HepG2 (cell line): ENCODE measurements at regions not wholly inside any gene's neighbourhood (a gene's known extent, or its start where the extent isn't known, plus 50 kb on each side); places are given as distances from the start of the nearest gene placed in this dataset.

Experiments
- ATAC-seq: fragments of 200-7000 bp; cut with Tn5 transposase; 3 replicates; pipeline ENCODE4 v1.9.1; 2020; ENCODE audit warnings: mild to moderate bottlenecking, moderate library complexity
- BruUV-seq: library from RNA; stranded (reverse); fragments of 400-500 nt; replicated peaks from 2 replicates; lab custom pipeline; 2021; lab: Mats Ljungman, UMichigan
- CTCF ChIA-PET: fragments of 300-600 bp; formaldehyde crosslinking; extraction: SDS; loops from one replicate; lab custom pipeline; 2021; ENCODE audit warnings: low total read pairs, inconsistent platforms, low intra/inter-chr PET ratio; lab: Yijun Ruan, JAX
- POLR2A ChIA-PET: fragments of 350-600 bp; sonication (Branson Sonifier 250); formaldehyde crosslinking; loops from one replicate; lab custom pipeline; 2020; ENCODE audit warnings: antibody characterized with exemption, inconsistent platforms; lab: Yijun Ruan, JAX
- DNase-seq: peaks from one replicate; pipeline ENCODE4 v3.0.0-alpha.2; 2015; ENCODE audit warnings: low spot score
- FAIRE-seq: peaks from 3 replicates; lab custom pipeline; 2011; peaks lifted over from hg19 to GRCh38; lab: Jason Lieb, UNC
- H2AFZ ChIP-seq: one replicate; pipeline ENCODE4 v1.6.1; 2011; ENCODE audit warnings: low read length, inconsistent platforms
- H3K27ac ChIP-seq: fragments of 300-600 bp; 3 replicates; pipeline ENCODE4 v1.8.0; 2011; ENCODE audit warnings: mixed run types, mild to moderate bottlenecking, mixed read lengths, low read length, inconsistent platforms; ENCODE audit not compliant: insufficient read depth; ENCODE audit errors: extremely low read length
- H3K27me3 ChIP-seq, 2 experiments: fragments of 200-600 bp in 1 of 2; 2 replicates in 1 of 2; 3 replicates in 1 of 2; pipeline versions ENCODE4 v1.6.0 to v1.8.0; 2011; ENCODE audit warnings: low read length in 2 of 2, mild to moderate bottlenecking in 2 of 2, moderate library complexity in 2 of 2, inconsistent platforms in 1 of 2; ENCODE audit not compliant: insufficient read depth in 2 of 2, control insufficient read depth in 1 of 2
- H3K36me3 ChIP-seq, 2 experiments: fragments of 200-600 bp in 1 of 2; replicated peaks in 1 of 2; 2 replicates in 1 of 2; 3 replicates in 1 of 2; pipeline versions ENCODE4 v1.5.1 to v1.8.0; 2011; ENCODE audit warnings: low read length in 2 of 2, inconsistent platforms in 1 of 2; ENCODE audit not compliant: insufficient read depth in 2 of 2, control insufficient read depth in 1 of 2
- H3K4me1 ChIP-seq: 2 replicates; pipeline ENCODE4 v1.5.1; 2012; ENCODE audit warnings: low read length, inconsistent platforms; ENCODE audit not compliant: insufficient read depth
- H3K4me2 ChIP-seq: 2 replicates; pipeline ENCODE4 v1.6.0; 2011; ENCODE audit warnings: low read depth, low read length, inconsistent platforms
- H3K4me3 ChIP-seq, 3 experiments: fragments of 200-600 bp in 1 of 3; sonication (generic), shearing (Covaris generic) in 1 of 3; replicated peaks in 1 of 3; 2 replicates each; pipeline ENCODE4 v1.5.1; 2011 to 2016; ENCODE audit warnings: low read length in 3 of 3, inconsistent platforms in 2 of 3, low read depth in 2 of 3, mild to moderate bottlenecking in 2 of 3, control low read depth in 1 of 3, mixed read lengths in 1 of 3; ENCODE audit not compliant: insufficient read depth in 1 of 3
- H3K79me2 ChIP-seq: one replicate; pipeline ENCODE4 v1.6.1; 2011; ENCODE audit warnings: low read length, inconsistent platforms; ENCODE audit not compliant: insufficient read depth
- H3K9ac ChIP-seq: 2 replicates; pipeline ENCODE4 v1.6.0; 2011; ENCODE audit warnings: mild to moderate bottlenecking, low read depth, low read length, inconsistent platforms; ENCODE audit not compliant: insufficient read depth
- H3K9me3 ChIP-seq: 2 replicates; pipeline ENCODE4 v1.5.1; 2012; ENCODE audit warnings: mild to moderate bottlenecking, low read length
- H4K20me1 ChIP-seq: 2 replicates; pipeline ENCODE4 v1.6.0; 2011; ENCODE audit warnings: inconsistent platforms, mild to moderate bottlenecking, low read length, moderate library complexity; ENCODE audit not compliant: insufficient read depth
- ARID4A ChIP-seq: sonication (generic); formaldehyde crosslinking; IDR thresholded peaks from 2 replicates; pipeline ENCODE4 v1.5.0; 2020; ENCODE audit warnings: mild to moderate bottlenecking, missing genetic modification reagents, borderline replicate concordance
- CEBPG ChIP-seq: IDR thresholded peaks from 2 replicates; pipeline ENCODE4 v1.6.1; 2016
- GPN1 ChIP-seq: sonication (generic); formaldehyde crosslinking; IDR thresholded peaks from 2 replicates; pipeline ENCODE4 v1.5.1; 2020; ENCODE audit warnings: missing genetic modification reagents, borderline replicate concordance
- JARID2 ChIP-seq: sonication (generic); formaldehyde crosslinking; IDR thresholded peaks from 2 replicates; pipeline ENCODE4 v1.8.1; 2023; ENCODE audit warnings: missing genetic modification reagents, inconsistent platforms; ENCODE audit not compliant: insufficient replicate concordance
- KAT7 ChIP-seq: IDR thresholded peaks from 2 replicates; pipeline ENCODE4 v1.6.1; 2018; ENCODE audit warnings: borderline replicate concordance, missing compliant biosample characterization
- KDM2A ChIP-seq: sonication (generic); formaldehyde crosslinking; IDR thresholded peaks from 2 replicates; pipeline ENCODE4 v1.4.0; 2020; ENCODE audit warnings: low read depth, missing genetic modification reagents, borderline replicate concordance
- KLF15 ChIP-seq: sonication (generic); formaldehyde crosslinking; IDR thresholded peaks from 2 replicates; pipeline ENCODE4 v1.8.1; 2023; ENCODE audit warnings: borderline replicate concordance, mild to moderate bottlenecking, inconsistent platforms, missing genetic modification reagents, mixed read lengths
- MAFF ChIP-seq: IDR thresholded peaks from 2 replicates; pipeline ENCODE4 v1.6.1; 2011; ENCODE audit warnings: low read depth, low read length, improper control_type of control experiment
- NCOA5 ChIP-seq: sonication (generic); formaldehyde crosslinking; IDR thresholded peaks from 2 replicates; pipeline ENCODE4 v1.4.0; 2020; ENCODE audit warnings: missing genetic modification reagents
- NFRKB ChIP-seq: fragments of 450-650 bp; IDR thresholded peaks from 2 replicates; pipeline ENCODE4 v1.6.1; 2017
- NONO ChIP-seq, 2 experiments: fragments of 450-650 bp in 1 of 2; sonication (generic) in 1 of 2; formaldehyde crosslinking in 1 of 2; IDR thresholded peaks in 1 of 2; conservative IDR thresholded peaks in 1 of 2; 2 replicates each; pipeline versions ENCODE4 v1.6.1 to v1.8.0; 2017 to 2022; ENCODE audit warnings: mild to moderate bottlenecking in 1 of 2, missing genetic modification reagents in 1 of 2, moderate library complexity in 1 of 2
- RELA ChIP-seq: sonication (generic); formaldehyde crosslinking; IDR thresholded peaks from 2 replicates; pipeline ENCODE4 v1.4.0; 2020; ENCODE audit warnings: missing genetic modification reagents
- SP140L ChIP-seq: sonication (generic); formaldehyde crosslinking; IDR thresholded peaks from 2 replicates; pipeline ENCODE4 v1.4.0; 2020; ENCODE audit warnings: missing genetic modification reagents, borderline replicate concordance
- ZBTB8A ChIP-seq: sonication (generic); formaldehyde crosslinking; IDR thresholded peaks from 2 replicates; pipeline ENCODE4 v1.4.0; 2020; ENCODE audit warnings: mild to moderate bottlenecking, low read depth, missing genetic modification reagents, borderline replicate concordance
- ZNF503 ChIP-seq: sonication (generic); formaldehyde crosslinking; IDR thresholded peaks from 2 replicates; pipeline ENCODE4 v1.4.0; 2020; ENCODE audit warnings: missing genetic modification reagents
- ZNF740 ChIP-seq: sonication (generic); formaldehyde crosslinking; IDR thresholded peaks from 2 replicates; pipeline ENCODE4 v1.4.0; 2020; ENCODE audit warnings: missing genetic modification reagents
- WGBS: methylation state at CpG from one replicate; pipeline ENCODE4 v1.1.6; 2017; ENCODE audit warnings: low lambda C conversion rate; 5-methylcytosine and 5-hydroxymethylcytosine counted together
- in situ Hi-C: cut with HindIII; loops from 2 replicates; pipeline ENCODE4 v1.10.0; 2017; ENCODE audit warnings: low pct_unique_long_range_greater_than_20kb; ENCODE audit not compliant: extremely low pct_ligation_motif_present
- intact Hi-C: fragments of 100-400 bp; cut with micrococcal nuclease; formaldehyde crosslinking; loops from one replicate; pipeline ENCODE4 v1.10.0; 2022; ENCODE audit not compliant: unreplicated experiment

DNA sequence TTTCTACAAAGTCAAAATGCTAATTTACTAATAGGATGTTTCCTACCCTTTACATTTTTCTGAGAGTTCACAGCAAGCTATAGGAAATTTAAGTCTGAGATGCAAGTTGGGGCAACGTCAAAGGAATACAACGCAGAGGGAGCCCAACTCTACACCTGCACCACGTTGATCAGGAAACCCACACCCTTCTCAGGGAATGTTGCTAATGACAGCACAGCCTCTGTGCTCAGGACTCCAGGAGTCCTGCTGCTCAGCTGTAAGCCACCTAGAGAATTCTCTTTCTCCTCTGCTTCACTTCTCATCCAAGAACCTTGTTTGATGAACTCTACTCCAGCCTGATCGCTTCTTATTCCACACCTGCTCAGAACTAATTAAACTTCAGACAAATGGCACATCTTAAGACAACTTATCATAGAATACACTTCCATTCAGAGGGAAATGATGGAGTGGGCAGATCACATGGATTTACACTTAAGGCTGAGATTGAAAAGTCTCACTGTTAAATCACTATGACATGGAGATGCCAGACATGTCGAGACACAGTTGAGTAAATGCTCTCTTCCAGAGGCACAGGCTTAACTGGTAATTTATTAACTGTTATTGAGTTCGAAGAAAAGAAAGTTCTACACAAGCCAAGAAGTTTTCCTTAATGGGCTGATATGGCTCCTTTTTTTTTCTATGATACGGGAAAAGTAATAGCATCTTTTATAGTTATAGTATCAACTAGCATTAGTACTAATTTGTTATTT is 811.6 kb upstream of the ARGLU1 start:
- Histone ChIP-seq H3K4me1 (no peaks in the 10 kb centered on the region), H3K4me3 (no peak overlapping the region), H3K27me3 (no peaks in the 10 kb centered on the region), H4K20me1 (no peaks in the 10 kb centered on the region), H3K4me2 (no peak overlapping the region), H2AFZ (no peak overlapping the region), H3K79me2 (no peaks in the 10 kb centered on the region), H3K9ac (no peak overlapping the region), H3K9me3 (no peaks in the 10 kb centered on the region), H3K36me3 (no peaks in the 10 kb centered on the region), H3K27ac (no peak overlapping the region)
- no peak for ATAC-seq
- 22% methylated on average over 7 of the region's 7 CpGs for WGBS
- ChIA-PET CTCF (no interaction called here), POLR2A (no interaction called here)
- no peak for DNase-seq
- intact Hi-C loops (no loop called here), in situ Hi-C loops (no loop called here)
- no TSS peak for BruUV-seq
- FAIRE-seq: no peak
- no peak for TF ChIP-seq ARID4A (CRISPR knock-in tag)
- no peak for TF ChIP-seq JARID2
- TF ChIP-seq KAT7 (CRISPR knock-in tag): no peak
- TF ChIP-seq ZBTB8A (CRISPR knock-in tag): no peak
- no peak for TF ChIP-seq NCOA5 (CRISPR knock-in tag)
- TF ChIP-seq CEBPG (CRISPR knock-in tag): no peak
- no peak for TF ChIP-seq MAFF
- TF ChIP-seq ZNF740 (CRISPR knock-in tag): no peak
- no peak for TF ChIP-seq NFRKB
- TF ChIP-seq NONO (IDR thresholded peaks at IDR 0.05): no peak
- no peak for TF ChIP-seq NONO (CRISPR knock-in tag; conservative IDR thresholded peaks at IDR 0.05)
- TF ChIP-seq ZNF503 (CRISPR knock-in tag): no peak
- TF ChIP-seq RELA (CRISPR knock-in tag): no peak
- TF ChIP-seq SP140L (CRISPR knock-in tag): no peak
- TF ChIP-seq GPN1 (CRISPR knock-in tag): no peak
- no peak for TF ChIP-seq KDM2A
- TF ChIP-seq KLF15 (CRISPR knock-in tag): no peak
